ENCODE measurements at regions not wholly inside any gene's neighbourhood (a gene's known extent, or its start where the extent isn't known, plus 50 kb on each side); places are given as distances from the start of the nearest gene placed in this dataset.

DNA sequence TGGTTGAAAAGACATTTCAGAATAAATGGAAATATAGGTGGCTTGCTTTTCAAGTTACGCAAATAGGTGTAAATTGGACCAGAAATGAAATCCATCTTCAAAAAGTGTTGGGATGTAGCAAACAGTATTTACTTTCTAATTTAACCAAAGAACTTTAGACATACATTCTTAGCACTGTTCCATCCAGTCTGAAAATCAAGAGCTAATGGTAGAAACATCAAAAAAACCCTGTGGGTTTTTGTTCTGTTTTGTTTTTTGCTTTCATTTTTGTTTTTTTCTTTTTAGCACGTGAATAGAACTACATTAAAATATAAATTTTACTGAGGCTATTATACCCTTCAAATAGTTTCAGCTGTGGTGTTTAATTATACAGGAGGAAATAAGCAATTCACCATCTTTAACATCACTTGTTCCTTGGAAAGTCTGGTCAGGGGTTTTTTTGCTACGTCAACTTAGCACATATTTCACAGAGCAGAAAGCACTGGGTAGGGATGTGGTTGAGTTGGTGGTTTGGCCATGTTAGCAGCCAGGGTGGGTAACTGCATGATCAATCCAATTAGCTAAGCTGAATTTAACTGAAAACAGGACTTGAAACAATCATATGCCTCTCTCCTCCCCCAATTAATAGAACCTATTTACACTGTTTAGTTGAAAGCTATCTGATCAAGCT, 275.4 kb upstream of the PFKP start:
- no peak for TF ChIP-seq POLR2A (IDR thresholded peaks at IDR 0.05)
- TF ChIP-seq, protein P1, sequence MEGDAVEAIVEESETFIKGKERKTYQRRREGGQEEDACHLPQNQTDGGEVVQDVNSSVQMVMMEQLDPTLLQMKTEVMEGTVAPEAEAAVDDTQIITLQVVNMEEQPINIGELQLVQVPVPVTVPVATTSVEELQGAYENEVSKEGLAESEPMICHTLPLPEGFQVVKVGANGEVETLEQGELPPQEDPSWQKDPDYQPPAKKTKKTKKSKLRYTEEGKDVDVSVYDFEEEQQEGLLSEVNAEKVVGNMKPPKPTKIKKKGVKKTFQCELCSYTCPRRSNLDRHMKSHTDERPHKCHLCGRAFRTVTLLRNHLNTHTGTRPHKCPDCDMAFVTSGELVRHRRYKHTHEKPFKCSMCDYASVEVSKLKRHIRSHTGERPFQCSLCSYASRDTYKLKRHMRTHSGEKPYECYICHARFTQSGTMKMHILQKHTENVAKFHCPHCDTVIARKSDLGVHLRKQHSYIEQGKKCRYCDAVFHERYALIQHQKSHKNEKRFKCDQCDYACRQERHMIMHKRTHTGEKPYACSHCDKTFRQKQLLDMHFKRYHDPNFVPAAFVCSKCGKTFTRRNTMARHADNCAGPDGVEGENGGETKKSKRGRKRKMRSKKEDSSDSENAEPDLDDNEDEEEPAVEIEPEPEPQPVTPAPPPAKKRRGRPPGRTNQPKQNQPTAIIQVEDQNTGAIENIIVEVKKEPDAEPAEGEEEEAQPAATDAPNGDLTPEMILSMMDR (IDR thresholded peaks at IDR 0.05), result no peak
